ENCODE measurements at regions not wholly inside any gene's neighbourhood (a gene's known extent, or its start where the extent isn't known, plus 50 kb on each side); places are given as distances from the start of the nearest gene placed in this dataset.

DNA sequence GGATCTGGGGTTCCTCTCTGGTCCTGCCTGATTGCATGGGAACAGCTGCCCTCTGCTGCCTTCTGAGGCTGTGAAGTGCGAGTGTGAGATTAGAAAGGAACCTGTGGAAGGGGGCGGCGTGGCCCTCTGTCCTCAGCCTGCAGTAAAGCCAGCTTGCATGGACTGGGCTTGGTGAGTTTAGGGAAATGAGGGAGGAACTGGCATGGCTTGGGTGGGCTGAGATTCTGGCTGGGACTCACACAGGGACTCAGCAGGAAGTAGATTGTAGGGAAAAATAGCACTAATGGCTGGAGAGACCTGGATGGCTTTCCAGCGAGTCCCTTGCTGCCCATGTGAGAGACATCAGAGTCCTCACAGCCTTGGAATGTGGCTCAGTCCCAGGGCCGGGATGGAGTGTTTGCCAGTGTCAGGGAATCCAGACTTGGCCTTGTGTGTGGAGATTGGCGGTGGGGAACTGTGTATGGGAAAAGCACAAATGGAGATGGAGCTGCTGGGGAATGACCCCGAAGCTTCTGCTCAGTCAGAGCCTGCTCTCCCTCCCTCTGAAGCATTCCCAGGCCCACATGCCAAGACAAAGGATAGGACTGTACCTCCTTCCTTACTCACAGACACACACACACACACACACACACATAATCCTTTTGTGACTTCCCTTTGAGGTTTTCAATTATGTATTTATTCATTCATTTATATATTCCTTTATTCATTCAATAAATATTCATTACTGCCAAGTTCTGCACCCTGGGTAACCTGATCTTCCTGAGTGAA is 115.4 kb downstream of the ACAA2 start:
- H3K9me3 Mint-ChIP-seq: no peaks in the 10 kb centered on the region
- Histone ChIP-seq H2BK12ac (ENCODE audit: insufficient read length, low read depth, low read length) (no peak overlapping the region), H3K27me3 (ENCODE audit: insufficient read depth, low read length) (no peaks in the 10 kb centered on the region), H2BK20ac (ENCODE audit: low read depth, low read length, poor library complexity, severe bottlenecking) (no peak overlapping the region), H4K20me1 (ENCODE audit: control insufficient read depth, insufficient read depth, insufficient read length) (no peaks in the 10 kb centered on the region), H3K4me2 (ENCODE audit: insufficient read depth, insufficient read length, low read length) (no peak overlapping the region), H3K14ac (ENCODE audit: insufficient read depth, low read length) (no peak overlapping the region), H2AK5ac (ENCODE audit: insufficient read length, low read length) (no peak overlapping the region), H4K8ac (replicated peaks; ENCODE audit: insufficient read length, low read depth, low read length) (no peak overlapping the region), H4K91ac (ENCODE audit: insufficient read length, low read depth, low read length) (no peak overlapping the region), H2BK120ac (ENCODE audit: low read depth, low read length, poor library complexity, severe bottlenecking) (no peak overlapping the region), H3K79me2 (ENCODE audit: insufficient read depth, low read length) (no peaks in the 10 kb centered on the region), H3K27ac (ENCODE audit: insufficient read length, low read depth, low read length) (no peak overlapping the region), H3K4me1 (ENCODE audit: insufficient read depth, low read length) (0 out of 2 replicates have a peak, but pooled peaks cover 2% of the 10 kb centered on the region), H3K79me1 (ENCODE audit: insufficient read depth, low read depth, low read length, poor library complexity, severe bottlenecking) (no peaks in the 10 kb centered on the region), H3K56ac (ENCODE audit: insufficient read length, low read depth, low read length) (no peak overlapping the region), H3T11ph (ENCODE audit: low read length) (no peak overlapping the region), H2AFZ (ENCODE audit: low read length) (no peak overlapping the region), H3K9me3 (ENCODE audit: control insufficient read depth, low read depth, low read length) (no peaks in the 10 kb centered on the region), H2BK15ac (ENCODE audit: low read depth, low read length) (no peak overlapping the region), H4K5ac (ENCODE audit: insufficient read length, low read depth, low read length) (no peak overlapping the region), H2BK5ac (ENCODE audit: insufficient read length, low read length) (no peak overlapping the region), H3K9ac (ENCODE audit: extremely low read depth, insufficient read length, low read length) (no peak overlapping the region), H3K18ac (ENCODE audit: insufficient read length, low read depth, low read length) (no peak overlapping the region), H3K4ac (ENCODE audit: low read depth, low read length) (no peak overlapping the region), H3K23ac (ENCODE audit: insufficient read length, low read depth, low read length) (no peak overlapping the region), H3K23me2 (ENCODE audit: insufficient read length, low read depth, low read length, poor library complexity, severe bottlenecking) (no peaks in the 10 kb centered on the region)
- DNase-seq: peak; percentile 55
- peaks cover 26 to 32% of the 10 kb centered on the region in 2 experiments for H3K4me1 Mint-ChIP-seq
- TF ChIP-seq, protein P1, sequence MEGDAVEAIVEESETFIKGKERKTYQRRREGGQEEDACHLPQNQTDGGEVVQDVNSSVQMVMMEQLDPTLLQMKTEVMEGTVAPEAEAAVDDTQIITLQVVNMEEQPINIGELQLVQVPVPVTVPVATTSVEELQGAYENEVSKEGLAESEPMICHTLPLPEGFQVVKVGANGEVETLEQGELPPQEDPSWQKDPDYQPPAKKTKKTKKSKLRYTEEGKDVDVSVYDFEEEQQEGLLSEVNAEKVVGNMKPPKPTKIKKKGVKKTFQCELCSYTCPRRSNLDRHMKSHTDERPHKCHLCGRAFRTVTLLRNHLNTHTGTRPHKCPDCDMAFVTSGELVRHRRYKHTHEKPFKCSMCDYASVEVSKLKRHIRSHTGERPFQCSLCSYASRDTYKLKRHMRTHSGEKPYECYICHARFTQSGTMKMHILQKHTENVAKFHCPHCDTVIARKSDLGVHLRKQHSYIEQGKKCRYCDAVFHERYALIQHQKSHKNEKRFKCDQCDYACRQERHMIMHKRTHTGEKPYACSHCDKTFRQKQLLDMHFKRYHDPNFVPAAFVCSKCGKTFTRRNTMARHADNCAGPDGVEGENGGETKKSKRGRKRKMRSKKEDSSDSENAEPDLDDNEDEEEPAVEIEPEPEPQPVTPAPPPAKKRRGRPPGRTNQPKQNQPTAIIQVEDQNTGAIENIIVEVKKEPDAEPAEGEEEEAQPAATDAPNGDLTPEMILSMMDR (conservative IDR thresholded peaks at IDR 0.05): peak; percentile 27; the same call in 2 of the 3 replicates
- no peak overlapping the region for H3K4me3 Mint-ChIP-seq
- peaks cover 4% of the 10 kb centered on the region; the same call in 1 of the 2 replicates for H3K27me3 Mint-ChIP-seq (ENCODE audit: low read depth)
- no CpG with 5 or more reads among the region's 7 CpGs for WGBS (ENCODE audit: extremely low coverage, insufficient read length, low lambda C conversion rate)
- H3K36me3 Mint-ChIP-seq (ENCODE audit: insufficient read depth in 1 of 3, low read depth in 3 of 3): no peaks in the 10 kb centered on the region; a peak in 1 of 7 replicates
- peak overlapping the region in 2 of 3 experiments; percentile 21 to 50; a peak in 3 of 7 replicates for H3K27ac Mint-ChIP-seq
